NCI-H748 (cell line): ENCODE measurements at regions not wholly inside any gene's neighbourhood (a gene's known extent, or its start where the extent isn't known, plus 50 kb on each side); places are given as distances from the start of the nearest gene placed in this dataset.

ENCODE experiments used
- DNase-seq: peaks from one replicate; lab custom pipeline; 2025; ENCODE audit not compliant: unreplicated experiment; lab: John Stamatoyannopoulos, UW

GRCh38 chr15:25565470-25566264 lies 126.8 kb upstream of the UBE3A start:
- no peak for DNase-seq

DNA sequence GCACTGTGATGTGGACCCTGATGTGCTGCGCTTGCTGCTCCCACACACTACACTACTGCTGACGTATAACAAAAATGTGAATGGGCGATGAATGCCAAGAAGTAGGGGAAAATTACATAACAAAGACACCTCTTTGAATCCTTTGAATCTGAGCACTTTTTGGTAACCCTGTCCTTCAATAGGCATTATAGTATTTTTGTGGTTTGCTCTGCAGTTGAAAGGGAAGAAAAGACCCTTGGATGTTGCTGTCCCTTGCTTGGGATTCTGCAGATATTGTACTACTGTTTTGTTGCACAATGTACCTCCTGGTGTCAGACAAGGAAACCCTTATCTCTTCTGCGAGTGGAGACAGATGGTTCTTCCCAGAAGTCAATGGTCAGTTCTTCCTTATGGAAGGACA lies 124.8 kb upstream of the UBE3A start:
- no peak for DNase-seq

DNA sequence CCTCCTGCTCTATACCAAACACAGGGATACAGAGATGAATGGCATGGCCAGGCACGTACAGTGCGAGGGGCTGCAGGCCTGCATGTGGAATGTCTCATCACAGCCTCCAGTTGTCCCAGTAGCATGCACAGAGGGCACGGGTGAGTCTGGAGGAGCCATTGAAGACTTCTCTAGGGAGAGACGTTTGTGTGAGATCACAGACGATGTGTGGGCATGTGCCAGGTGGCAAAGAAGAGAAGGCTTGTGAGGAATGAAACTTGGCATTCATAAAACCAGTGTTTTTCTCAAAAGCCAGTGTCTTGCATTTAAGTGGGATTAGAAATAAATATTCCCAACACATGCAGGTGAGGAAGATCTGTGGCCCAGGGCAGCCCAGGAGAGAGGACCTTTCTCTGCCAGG lies 119.1 kb upstream of the UBE3A start:
- no peak for DNase-seq

GRCh38 chr15:25556136-25556535 lies 117.3 kb upstream of the UBE3A start:
- no peak for DNase-seq

DNA sequence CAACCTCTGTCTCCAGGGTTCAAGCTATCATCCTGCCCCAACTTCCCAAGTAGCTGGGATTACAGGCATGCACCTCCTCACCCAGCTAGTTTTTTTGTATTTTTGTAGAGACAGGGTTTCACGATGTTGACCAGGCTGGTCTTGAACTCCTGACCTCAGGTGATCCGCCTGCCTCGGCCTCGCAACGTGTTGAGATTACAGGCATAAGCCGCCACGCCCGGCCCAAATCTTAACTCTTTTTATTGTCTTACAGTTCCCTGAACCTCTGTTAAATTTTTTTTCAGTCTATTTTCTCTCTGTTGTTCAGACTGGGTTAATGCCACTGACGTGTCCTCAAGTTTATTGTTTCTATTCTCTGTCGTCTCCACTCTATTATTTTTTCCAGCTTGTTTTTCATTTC lies 115.8 kb upstream of the UBE3A start:
- no peak for DNase-seq

DNA sequence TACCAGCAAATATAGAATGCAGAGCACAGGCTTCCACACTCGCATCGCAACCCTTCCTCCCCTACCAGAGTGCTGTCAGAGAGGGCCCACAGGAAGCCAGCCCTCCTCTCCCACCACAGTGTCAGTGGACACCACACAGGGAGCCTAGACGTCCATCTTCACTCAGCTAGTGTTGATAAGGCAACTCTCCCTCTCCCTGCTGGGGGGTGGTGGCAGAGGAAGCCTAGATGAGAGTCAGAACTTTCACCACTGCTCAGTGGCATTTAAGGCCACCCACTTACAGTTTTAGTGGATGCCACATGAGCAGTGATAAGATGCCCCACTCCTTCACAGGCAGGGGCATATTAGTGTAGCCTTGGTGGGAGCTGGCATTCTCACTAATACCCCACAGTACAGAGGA lies 109.8 kb upstream of the UBE3A start:
- DNase-seq, result no peak

GRCh38 chr15:25545889-25546288 lies 107.1 kb upstream of the UBE3A start:
- DNase-seq, result no peak

- DNase-seq, result no peak
These were observed 106.2 kb upstream of the UBE3A start for GRCh38 chr15:25545017-25545416.

- DNase-seq, result no peak
These were observed 105.3 kb upstream of the UBE3A start for GRCh38 chr15:25544076-25544475.

GRCh38 chr15:25543196-25543595 lies 104.4 kb upstream of the UBE3A start:
- DNase-seq, result peak; percentile 8

DNA sequence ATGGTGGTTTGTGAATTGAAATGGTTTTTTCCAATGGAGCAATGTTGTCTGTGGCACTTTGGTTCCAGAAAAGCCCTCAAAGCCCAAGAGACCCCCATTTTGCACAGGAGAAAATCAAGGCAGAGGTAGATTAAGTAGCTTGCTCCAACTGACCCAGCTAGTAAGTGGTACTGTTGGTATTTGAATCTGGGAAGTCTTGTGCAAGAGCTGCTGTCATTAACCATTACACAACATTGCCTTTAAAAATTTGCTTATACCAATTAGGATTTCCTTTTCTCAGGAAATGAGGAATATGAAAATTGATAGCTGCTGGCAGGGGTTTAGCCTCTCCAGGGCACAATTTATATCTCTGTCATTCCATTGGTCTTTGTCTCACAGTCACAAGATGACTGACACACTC lies 102.4 kb upstream of the UBE3A start:
- DNase-seq, result no peak

DNA sequence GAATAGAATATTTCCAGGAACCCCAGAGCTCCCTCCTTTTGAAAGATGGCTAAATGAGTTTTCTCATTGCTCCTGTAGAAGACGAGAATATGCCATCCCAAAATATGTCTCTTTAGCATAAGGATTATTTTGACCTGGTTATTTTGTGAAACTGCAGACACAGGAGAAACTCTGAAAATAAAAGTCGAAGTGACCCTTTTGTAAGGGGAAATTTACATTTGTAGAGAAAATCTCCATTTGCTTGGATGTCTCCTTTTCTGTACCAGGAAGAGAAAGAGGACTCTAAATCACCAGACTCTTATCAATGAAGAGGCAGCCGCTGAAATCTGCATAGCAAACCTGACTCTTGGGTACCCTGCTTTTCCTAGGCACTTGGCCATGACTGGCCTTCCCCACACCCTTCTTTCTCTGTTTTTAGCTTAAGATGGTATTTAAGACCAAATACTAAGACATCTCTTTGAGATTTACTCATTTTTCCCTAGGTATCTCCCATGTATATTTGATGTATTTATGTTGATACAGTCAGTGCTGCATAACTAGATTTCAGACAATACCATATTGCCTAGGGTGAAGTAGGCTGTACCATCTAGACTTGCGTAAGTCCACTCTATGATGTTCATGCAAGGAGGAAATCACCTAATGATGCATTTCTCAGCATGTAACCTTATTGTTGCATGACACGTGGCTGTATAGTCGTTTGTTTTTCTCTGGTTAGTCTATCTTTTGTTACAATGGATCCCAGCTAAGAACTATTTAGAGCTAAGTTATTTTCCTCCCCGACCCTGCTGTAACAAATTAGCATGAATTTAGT lies 98.2 kb upstream of the UBE3A start:
- no peak for DNase-seq

- no peak for DNase-seq
These were observed 97.0 kb upstream of the UBE3A start for GRCh38 chr15:25535866-25536265.

- no peak for DNase-seq
These were observed 95.5 kb upstream of the UBE3A start for GRCh38 chr15:25534293-25534692.

GRCh38 chr15:25532269-25533140 lies 93.7 kb upstream of the UBE3A start:
- DNase-seq, result peak; percentile 19

- no peak for DNase-seq
These were observed 91.0 kb upstream of the UBE3A start for GRCh38 chr15:25529774-25530173.

- no peak for DNase-seq
These were observed 88.3 kb upstream of the UBE3A start for GRCh38 chr15:25527118-25527517.

GRCh38 chr15:25525741-25526140 lies 86.9 kb upstream of the UBE3A start:
- no peak for DNase-seq

DNA sequence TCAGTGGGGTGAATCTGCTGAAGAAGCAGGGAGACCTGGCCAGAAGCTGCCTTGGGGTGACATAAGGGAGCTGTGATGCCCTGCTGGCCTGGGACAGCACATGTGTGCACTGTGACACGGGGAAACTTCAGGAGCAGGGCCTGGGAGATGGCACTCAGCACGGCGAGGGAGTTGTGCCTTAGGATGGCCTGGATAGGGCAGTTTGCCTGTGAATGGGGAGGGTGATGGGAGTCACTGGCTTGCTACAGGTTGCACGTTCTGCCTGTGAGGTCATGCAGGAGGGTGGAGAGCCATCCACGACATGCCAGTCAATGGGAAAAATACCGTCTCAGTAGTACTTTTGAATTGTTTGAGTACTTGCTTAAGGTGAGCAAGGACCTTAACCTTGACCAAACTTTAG lies 76.8 kb upstream of the UBE3A start:
- no peak for DNase-seq

GRCh38 chr15:25514522-25514921 lies 75.7 kb upstream of the UBE3A start:
- DNase-seq, result no peak

DNA sequence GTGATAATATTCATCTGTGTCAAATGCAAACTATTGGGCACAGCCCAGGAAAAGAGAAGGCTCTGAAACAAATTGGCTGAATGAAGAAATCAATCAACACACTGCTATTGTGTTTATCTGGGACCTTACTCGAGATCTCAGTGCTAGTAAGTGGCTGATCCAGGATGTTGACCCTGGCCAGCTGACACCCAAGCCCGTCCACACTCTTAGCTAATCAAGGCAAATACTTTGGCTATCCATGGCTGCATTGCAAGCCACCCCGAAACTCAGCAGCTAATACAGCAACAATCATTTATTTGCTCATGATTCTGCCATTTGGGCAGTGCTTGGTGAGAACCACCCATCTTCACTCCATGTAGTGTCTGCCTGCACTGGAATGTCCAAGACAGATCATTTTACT lies 74.1 kb upstream of the UBE3A start:
- no peak for DNase-seq
